Activated CD4-positive, alpha-beta T cell treated with anti-CD3 and anti-CD28 coated beads, Interleukin-2, amount 50 U/mL, for 16 hours (primary cell): ENCODE measurements at regions not wholly inside any gene's neighbourhood (a gene's known extent, or its start where the extent isn't known, plus 50 kb on each side); places are given as distances from the start of the nearest gene placed in this dataset.
"Not testable (repeated sequence)": the region's sequence is repeated elsewhere in the genome, so short reads cannot be mapped to it uniquely, and the experiment has no call there.

Source experiments
- DNase-seq: peaks from one replicate; pipeline ENCODE4 v3.0.0-alpha.2; 2020

DNA sequence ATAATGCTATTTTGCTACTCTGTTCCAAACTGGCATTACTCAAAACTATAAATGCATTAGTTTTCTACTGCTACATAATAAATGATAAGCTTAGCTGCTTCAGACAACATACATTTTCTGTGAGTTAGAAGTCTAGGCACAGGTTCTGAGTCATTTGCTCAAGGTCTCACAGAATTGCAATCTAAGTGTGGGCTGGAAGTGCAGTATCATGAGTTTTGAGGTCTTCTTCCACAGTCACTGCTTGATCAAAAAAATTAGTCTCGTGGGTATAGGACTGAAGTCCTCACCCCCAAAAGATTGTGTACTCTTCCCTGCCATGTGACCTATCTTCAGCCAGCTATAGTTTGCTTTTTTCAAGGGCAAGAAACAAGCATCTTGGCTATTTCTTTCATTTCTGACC lies 676.9 kb downstream of the ADCYAP1 start:
- DNase-seq, result no peak

- DNase-seq, result peak; percentile 26
Measured at GRCh38 chr18:1585881-1586488, 681.3 kb downstream of the ADCYAP1 start.

DNA sequence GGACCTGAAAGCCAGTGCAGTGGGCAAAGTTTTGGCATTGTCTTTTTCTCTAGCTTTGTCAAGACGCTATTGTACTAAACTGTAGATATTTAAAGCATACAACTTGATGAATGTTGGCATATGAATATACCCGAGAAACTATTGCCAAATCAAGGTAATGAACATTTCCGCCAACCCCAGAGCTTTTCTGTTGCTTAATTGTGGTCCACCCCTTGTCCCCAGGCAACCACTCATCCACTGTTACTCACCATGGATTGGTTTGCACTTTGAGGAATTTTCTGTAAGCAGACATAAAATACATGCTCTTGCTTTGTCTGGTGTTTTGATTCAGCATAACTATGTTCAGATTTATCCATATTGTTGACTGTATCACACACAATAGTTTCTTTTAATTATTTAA lies 688.4 kb downstream of the ADCYAP1 start:
- no peak for DNase-seq

GRCh38 chr18:1595195-1595594 lies 690.5 kb downstream of the ADCYAP1 start:
- peak; percentile 1 for DNase-seq

DNA sequence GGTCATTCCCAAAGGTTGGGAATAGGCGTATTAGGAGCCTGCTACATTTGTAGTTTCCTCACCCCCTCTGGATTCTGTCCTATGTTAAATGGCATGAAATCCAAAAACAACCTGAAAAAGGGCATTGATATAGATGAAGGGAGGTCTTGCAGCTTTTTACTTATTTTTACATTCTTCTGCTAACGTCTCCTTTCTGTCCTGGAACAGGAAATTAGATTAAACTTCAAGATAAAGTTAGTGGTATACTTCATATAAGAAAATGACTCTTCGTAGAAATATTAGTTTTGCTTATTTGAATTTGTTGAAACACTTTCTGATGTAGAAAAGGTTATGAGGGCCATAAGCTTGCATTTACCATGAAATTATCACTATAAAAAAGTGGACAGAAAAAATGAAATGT lies 694.5 kb downstream of the ADCYAP1 start:
- DNase-seq, result no peak

DNA sequence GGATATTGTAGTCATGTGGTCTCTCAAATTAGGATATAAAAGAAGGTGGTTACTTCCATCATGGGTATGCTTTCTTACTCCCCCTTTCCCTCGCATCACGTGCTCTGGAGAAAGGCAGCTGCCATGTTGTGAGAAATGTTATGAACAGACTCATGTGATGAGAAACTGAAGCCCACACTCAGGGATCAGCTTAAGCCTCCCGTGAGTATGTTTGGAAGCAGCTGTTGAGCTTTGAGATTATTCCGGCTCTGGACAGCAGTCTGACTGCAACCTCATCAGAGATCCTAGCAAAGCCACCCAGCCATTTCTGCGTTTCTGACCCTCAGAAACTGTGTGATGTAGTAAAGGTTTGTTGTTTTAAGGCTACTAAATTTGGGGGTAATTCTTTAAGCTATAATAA lies 700.1 kb downstream of the ADCYAP1 start:
- DNase-seq, result no peak

DNA sequence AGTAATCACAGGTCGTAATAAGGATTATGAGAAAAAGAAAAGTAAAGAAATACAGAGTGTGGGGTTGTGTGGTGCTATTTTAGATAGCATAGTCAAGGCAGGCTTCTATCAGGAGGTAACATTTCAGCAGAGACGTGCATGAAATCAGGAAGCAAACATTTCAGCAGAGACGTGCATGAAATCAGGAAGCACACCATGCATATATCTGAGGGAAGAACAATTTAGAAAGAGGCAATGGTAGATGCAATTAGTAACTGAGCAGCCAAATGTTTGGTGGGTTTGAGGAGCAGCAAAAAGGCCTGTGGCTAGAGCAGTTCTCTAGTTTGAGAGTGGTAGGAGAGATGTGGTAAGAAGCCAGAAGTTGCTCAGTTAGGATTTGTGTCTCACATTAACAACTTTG lies 713.7 kb downstream of the ADCYAP1 start:
- no peak for DNase-seq

DNA sequence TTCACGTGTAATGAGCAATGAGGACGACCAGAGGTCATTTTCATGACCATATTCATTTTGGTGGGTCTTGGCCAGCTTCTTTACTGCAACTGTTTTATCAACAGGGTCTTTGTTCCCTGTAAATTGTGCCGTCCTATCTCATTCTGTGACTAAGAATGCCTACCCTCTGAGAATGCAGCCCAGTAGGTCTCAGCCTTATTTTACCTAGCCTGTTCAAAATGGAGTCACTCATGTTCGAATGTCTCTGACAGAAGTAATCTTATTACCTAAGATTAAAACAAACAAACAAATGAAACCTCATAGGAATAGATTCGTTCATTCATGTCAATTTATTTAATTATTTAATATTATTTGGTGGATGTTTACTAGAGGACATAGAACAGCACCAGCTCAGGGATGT lies 714.8 kb downstream of the ADCYAP1 start:
- no peak for DNase-seq

DNA sequence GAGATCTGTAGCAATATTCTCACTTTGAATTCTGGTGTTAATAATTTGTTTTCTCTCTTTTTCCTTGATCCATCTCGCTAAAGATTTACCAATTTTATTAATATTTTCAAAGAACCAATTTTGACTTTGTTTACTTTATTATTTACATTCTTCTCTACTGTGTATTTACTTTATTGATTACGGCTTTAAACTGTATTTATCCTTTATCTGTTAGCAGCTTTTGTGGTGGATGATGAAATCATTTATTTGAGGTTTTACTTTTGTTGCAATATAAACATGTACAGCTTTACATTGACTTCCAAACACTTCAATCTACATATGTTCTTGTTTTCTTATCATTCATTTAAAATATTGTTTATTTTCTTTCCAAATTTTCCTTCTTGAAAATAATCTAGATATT lies 719.9 kb downstream of the ADCYAP1 start:
- DNase-seq, result no peak

GRCh38 chr18:1627494-1627893 lies 722.8 kb downstream of the ADCYAP1 start:
- no peak for DNase-seq

DNA sequence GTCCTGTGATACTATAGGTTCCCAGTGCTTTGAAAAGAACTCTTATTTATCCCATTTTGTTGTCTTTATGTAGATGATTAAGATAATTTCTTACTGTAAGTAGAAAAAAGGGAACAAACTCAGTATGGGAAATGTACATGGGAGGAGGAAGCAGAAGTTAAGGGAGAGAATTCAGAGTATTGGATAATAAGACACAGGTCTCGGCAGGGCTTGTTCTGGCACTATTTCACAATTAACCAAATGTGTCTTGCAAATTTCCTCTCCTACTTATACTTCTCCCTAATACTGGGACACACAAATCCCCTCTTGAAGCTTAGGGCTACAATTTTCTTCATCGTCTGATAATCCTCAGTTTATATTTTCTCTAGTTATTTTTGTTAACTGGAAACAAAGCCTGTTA lies 744.0 kb downstream of the ADCYAP1 start:
- DNase-seq, result no peak

DNA sequence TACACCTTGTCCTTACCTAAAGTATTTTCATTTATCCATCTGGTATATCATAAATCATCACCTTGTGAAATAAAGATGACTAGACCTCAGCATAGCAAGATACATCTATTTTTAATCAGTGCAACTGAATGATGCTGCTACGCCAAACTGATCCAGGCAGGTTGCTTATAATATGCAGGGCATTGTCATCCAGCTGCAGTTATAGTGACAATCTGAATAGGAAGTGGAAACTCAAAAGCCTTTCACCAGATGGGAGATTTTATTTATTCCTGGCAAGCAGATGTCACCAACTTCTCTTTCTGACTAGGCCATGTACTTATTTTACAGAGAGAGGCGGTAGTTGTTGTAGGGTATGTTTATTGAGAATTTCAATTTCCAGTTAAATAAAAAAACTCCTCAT lies 747.3 kb downstream of the ADCYAP1 start:
- DNase-seq, result no peak

GRCh38 chr18:1653873-1654272 lies 749.2 kb downstream of the ADCYAP1 start:
- DNase-seq, result no peak

DNA sequence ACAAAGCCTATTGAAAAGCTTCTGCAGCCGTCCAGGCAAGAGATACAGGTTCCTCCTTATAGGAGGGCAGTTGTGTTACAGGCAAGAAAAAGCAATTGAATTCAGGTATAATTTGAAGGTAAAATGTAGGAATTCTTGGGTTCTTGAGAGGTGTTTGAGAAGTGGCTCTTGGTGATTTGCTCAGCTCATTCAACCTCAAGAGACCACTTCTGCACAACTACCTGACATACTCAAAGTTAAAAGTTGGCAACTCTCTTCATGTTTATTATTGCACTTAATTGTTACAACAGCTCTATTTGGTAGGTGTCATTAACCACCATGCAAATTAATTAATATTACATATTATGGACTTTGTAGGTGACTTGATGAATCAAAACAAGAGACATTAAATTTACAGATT lies 753.2 kb downstream of the ADCYAP1 start:
- DNase-seq, result no peak

DNA sequence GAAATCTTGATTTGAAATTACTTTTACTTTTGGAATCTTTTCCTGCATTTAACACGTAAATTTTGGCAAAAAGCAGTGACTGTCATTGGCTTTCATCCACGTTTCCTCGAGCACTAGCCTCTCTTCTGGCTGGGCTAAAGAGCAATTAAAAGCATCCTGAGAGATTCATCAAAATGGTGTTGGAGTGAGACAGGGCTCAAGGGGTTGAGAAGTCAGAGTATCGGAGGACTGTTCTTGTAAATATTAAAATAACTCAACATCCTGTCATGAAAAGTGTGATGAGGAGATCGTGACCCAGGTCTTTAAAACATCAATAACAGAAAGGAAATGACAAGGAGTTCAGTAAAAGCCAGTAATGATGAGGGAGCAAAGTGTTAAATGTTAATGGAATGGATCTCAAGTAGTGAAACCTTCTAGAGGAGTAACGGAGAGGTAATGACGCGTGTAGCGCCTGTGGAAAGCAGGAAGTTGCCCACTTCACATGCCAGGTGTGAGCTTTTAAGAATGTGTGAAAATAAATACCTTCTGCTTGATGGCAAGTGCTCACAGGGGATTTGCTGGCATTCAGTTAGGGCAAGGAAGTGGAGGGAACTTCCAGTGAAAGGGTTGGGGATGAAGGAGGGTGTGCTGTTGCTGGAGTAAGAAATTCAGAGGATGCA lies 754.4 kb downstream of the ADCYAP1 start:
- DNase-seq, result no peak

DNA sequence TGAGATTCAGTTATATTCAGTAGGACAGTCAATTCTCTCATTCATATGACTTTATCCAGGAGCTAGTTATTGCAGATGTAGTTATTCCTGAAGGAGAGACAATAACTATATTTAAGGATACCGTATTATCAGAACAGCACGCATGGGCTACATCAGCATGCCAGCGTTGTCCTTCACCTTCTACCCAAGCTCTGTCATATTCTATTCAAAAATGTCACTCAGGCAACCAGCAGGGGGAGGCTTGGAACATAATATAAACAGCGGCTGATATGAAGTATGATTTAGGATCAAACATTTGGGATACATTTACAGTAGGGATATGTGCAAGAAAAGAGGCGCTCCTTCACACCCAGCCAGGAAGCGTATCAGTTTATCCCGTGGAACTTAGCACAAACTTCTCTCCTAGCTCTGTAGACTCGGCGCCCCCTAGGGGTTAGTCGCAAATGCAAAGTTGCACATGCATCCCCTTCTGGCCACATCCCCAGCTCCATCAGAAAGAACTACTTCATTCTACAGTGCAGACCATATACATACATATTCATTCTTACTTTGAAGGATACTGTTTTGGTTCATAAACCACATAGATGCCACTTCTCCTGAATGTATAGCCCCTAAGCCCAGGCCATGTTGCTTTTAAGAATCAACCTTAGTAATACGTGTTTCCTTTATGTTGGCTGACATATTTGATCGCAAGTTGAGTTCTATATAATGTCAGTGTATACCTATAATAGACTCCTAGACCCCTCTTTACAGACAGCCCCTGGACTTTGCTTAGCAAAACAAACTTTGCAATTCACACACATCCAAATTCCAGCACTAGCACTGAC lies 759.4 kb downstream of the ADCYAP1 start:
- peak; percentile 39 for DNase-seq

DNA sequence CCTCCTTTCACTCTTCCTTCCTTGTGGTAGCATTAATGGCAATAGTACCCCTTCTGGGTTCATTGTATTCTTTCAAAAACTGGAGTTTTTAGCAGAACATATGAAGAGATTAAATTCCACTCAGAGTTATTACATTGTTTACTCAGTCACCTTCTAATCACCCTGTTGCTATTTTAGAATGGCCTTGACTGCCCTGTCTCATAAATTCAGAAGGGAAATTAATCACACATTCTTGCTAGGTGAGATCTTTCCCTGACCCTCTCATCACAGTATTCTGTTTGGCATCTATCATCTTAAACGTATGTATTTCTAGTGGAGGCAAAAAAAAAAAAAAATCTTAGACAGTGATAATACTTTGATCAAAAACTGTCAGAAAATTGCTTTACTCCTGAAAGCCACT lies 760.4 kb downstream of the ADCYAP1 start:
- no peak for DNase-seq

DNA sequence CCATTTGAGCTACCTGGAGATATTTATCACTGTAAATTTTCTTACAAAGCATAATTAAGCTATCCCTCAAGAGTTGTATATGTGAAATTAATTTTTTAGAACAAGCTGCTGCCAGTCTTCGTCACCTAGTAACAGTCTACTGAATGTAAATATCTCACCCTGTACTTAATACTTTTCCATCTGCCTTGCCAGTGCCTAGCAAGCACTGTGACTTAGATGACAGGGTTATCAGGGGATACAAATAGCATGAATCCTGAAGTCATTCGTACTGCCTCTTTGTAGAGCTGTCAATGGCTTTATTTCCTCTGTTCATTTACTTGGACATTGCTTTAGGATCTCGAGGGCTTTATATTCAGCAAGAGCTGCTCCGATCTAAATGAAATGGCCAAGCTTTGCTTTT lies 763.6 kb downstream of the ADCYAP1 start:
- DNase-seq, result no peak

DNA sequence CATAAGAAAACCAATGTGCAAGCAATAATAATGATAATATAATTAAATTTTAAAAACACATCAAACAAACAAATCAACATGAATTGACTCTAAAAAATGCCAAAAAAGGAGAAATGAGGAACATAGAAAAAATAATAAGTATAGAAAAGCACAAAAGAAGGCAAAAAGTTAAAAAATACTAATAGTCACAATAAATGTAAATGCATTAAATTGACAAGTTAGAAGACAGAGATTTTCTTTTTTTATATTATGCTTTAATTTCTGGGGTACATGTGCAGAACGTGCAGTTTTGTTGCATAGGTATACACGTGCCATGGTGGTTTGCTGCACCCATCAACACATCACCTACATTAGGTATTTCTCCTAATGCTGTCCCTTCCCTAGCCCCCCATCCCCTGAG lies 767.0 kb downstream of the ADCYAP1 start:
- not testable (repeated sequence) for DNase-seq

DNA sequence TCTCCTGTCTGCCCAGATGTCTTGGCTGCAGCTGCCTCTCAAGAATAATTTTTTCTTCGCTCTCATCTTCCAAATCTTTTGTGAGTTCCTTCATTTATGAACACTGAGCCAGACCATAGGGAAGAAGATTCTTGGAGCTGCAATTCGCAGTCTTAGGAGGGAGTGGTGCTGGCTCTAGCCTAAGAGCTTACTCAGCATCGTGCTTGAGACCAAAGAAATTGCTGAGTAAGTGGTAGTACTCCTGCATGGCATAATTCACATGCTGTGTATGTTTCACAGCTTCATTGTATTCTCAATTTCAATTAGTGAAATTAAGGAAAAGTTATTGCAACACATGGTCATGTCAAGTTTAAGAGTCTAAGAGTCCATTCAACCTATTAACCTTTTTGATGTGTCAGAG lies 771.7 kb downstream of the ADCYAP1 start:
- DNase-seq, result no peak

- no peak for DNase-seq
Measured at GRCh38 chr18:1680108-1680507, 775.4 kb downstream of the ADCYAP1 start.

GRCh38 chr18:1691863-1692262 lies 787.2 kb downstream of the ADCYAP1 start:
- DNase-seq, result no peak

- no peak for DNase-seq
Measured at GRCh38 chr18:1708006-1708405, 803.3 kb downstream of the ADCYAP1 start.

GRCh38 chr18:1710114-1710513 lies 805.4 kb downstream of the ADCYAP1 start:
- no peak for DNase-seq
